ENCODE measurements at regions not wholly inside any gene's neighbourhood (a gene's known extent, or its start where the extent isn't known, plus 50 kb on each side); places are given as distances from the start of the nearest gene placed in this dataset.

DNA sequence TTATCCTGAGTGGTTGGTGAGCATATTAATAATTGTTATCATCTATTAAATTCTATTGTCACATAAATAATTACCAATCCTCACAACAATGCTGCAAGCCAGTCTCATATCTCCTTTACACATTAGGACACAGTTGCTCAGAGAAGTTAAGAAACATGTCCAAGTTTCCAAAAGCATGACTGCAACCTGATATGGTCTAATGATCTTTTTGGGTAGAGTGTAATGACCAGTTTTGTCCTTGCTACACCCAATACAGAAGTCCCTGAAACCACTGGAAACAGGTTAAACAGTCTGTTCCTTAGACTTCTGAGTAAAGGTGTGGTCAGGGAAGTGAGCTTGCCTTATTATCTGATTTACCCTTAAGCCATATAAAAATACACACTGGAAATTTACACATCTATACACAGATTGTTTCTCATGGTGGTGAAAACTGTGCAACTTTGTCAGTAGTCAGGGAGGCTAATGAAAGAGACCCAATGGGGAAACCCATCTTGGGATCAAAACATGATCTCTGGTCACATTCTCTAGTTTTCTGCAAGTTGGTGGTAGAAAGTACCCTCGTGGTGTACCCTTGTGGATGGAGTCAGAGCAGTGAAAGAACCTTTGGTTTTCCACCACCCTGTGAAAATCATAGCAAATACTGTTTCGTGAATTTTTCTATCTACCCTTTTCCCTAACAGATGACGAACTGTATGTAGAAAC is 146.0 kb upstream of the KLF12 start:
- DNase-seq (ENCODE audit: extremely low read depth, low read depth) = no peak
- H3K4me3 ChIP-seq (replicated peaks; ENCODE audit: low read depth, low read length) = no peak overlapping the region
- TF ChIP-seq, protein P1, sequence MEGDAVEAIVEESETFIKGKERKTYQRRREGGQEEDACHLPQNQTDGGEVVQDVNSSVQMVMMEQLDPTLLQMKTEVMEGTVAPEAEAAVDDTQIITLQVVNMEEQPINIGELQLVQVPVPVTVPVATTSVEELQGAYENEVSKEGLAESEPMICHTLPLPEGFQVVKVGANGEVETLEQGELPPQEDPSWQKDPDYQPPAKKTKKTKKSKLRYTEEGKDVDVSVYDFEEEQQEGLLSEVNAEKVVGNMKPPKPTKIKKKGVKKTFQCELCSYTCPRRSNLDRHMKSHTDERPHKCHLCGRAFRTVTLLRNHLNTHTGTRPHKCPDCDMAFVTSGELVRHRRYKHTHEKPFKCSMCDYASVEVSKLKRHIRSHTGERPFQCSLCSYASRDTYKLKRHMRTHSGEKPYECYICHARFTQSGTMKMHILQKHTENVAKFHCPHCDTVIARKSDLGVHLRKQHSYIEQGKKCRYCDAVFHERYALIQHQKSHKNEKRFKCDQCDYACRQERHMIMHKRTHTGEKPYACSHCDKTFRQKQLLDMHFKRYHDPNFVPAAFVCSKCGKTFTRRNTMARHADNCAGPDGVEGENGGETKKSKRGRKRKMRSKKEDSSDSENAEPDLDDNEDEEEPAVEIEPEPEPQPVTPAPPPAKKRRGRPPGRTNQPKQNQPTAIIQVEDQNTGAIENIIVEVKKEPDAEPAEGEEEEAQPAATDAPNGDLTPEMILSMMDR (IDR thresholded peaks at IDR 0.05; ENCODE audit: low read depth, low read length, missing control alignments) = no peak

DNA sequence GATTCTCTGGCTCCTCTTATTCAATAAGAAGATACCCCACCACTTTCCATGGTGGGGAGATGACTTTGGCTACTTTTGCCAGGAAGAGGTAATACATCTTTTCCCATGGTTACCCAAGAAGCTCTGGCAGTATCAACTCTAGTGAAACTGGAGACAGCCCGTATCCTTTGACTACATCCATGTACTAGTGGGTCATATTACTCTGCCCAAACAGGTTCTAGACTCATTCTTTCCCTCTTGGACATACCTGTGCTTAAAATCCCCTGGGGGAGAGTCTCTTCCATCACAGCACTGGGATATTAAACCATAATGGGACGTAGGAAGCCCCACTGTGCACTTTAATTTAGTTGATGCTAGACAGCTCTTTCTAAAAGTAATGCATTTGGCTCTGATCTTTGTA is 144.7 kb upstream of the KLF12 start:
- DNase-seq (ENCODE audit: extremely low read depth, low read depth) = no peak
- H3K4me3 ChIP-seq (replicated peaks; ENCODE audit: low read depth, low read length) = no peak overlapping the region
- TF ChIP-seq, protein P1 (IDR thresholded peaks at IDR 0.05; ENCODE audit: low read depth, low read length, missing control alignments) = no peak

DNA sequence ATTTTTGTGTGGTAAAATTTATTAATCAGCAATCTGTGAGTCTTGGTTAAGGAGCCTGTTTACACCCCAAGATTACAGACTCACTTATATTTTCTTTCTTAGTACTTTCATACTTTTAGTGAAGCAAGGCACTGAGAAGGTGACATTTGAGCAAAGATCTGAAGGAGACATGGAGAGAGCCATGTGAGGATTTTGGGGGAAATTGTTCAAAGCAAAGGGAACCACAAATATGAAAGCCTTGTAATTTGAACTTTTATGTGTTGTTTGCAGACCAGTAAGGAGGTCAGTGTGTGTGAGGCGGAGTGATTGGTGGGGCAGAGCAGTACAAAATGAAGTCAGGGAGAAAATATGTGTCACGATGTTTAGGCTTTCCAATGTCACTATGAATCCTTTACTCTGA is 140.7 kb upstream of the KLF12 start:
- TF ChIP-seq, protein P1 (IDR thresholded peaks at IDR 0.05; ENCODE audit: low read depth, low read length, missing control alignments) = no peak
- no peak overlapping the region for H3K4me3 ChIP-seq (replicated peaks; ENCODE audit: low read depth, low read length)
- DNase-seq (ENCODE audit: extremely low read depth, low read depth) = no peak

DNA sequence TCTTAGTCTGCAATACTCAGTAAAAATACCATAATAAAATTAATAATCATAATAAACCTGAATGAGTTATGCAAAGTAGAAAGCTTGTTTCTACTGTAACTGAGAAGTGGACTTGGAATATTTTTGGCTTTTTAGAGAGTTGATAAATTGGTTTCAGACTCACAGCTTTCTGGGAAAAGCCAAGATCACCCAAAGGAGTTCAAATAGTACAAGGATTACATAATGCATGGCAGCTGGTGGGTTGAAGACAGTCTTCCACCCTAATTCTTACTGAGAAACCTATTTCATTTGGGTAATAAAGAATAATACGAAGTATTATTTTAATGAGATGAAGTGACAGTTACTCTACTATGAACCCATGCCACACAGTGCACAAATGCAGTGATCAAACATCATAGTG is 139.4 kb upstream of the KLF12 start:
- no peak overlapping the region for H3K4me3 ChIP-seq (replicated peaks; ENCODE audit: low read depth, low read length)
- TF ChIP-seq, protein P1 (IDR thresholded peaks at IDR 0.05; ENCODE audit: low read depth, low read length, missing control alignments) = no peak
- DNase-seq (ENCODE audit: extremely low read depth, low read depth) = no peak

DNA sequence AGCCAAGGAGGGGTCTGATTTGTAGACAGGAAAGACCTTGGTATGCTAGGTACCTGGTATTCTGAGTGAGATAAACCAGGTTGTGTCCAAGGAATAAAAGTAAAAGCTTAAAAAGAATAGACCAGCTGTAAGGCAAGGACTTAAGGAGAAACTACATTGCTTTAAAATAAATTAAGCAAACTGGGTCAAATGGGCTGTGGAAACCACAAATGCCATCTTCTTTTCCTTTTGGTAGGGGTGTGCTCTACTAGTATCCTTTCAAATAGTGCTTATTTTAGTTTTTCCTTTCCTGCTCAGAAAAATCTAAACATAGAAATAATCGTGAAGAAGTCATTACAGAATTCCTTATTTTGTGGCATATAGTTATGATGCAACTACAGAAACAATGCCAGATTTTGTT is 138.6 kb upstream of the KLF12 start:
- no peak overlapping the region for H3K4me3 ChIP-seq (replicated peaks; ENCODE audit: low read depth, low read length)
- TF ChIP-seq, protein P1 (IDR thresholded peaks at IDR 0.05; ENCODE audit: low read depth, low read length, missing control alignments) = no peak
- DNase-seq (ENCODE audit: extremely low read depth, low read depth) = no peak

DNA sequence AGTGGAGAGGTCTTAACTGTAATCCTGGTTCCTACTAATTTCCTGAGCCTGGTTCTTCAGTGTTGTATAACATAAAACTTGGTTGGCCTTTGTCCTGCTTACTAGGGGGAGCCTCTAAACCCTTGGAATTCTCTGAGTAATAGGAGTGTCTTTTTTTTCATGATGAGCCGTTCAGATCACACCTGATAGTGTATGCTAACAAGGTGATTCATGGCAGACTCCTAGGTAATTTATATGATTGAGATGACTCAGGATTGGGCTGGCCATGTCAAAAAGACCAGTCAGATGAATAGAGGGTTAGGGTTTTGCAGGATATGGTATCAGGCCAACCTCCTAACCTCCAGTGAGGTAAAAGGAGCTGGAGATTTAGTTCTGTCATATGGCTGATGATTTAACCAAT is 135.8 kb upstream of the KLF12 start:
- DNase-seq (ENCODE audit: extremely low read depth, low read depth) = no peak
- no peak overlapping the region for H3K4me3 ChIP-seq (replicated peaks; ENCODE audit: low read depth, low read length)
- TF ChIP-seq, protein P1 (IDR thresholded peaks at IDR 0.05; ENCODE audit: low read depth, low read length, missing control alignments) = no peak

DNA sequence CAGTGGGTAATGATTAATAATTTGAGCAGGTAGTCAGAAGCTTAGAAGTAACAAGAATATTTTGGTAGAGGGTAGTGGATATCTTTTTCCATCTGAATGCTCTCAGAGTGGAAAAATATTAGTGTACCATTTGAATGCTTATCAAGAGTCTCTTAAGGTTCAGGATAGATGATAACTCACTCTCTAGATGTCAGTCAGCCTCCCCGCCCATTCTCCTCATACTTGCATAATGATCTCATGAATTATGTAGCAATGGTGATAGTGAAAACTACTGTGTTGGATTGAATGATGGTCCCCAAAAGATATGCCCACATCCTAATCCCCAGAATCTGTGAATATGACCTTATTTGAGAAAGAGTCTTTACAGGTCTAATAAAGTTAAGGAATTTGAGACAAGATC is 132.7 kb upstream of the KLF12 start:
- TF ChIP-seq, protein P1 (IDR thresholded peaks at IDR 0.05; ENCODE audit: low read depth, low read length, missing control alignments) = no peak
- no peak for DNase-seq (ENCODE audit: extremely low read depth, low read depth)
- H3K4me3 ChIP-seq (replicated peaks; ENCODE audit: low read depth, low read length) = no peak overlapping the region
